GM12875 (cell line): ENCODE measurements at regions not wholly inside any gene's neighbourhood (a gene's known extent, or its start where the extent isn't known, plus 50 kb on each side); places are given as distances from the start of the nearest gene placed in this dataset.

Experiments used
- H3K4me3 ChIP-seq: one replicate; pipeline ENCODE4 v1.5.1; 2011; ENCODE audit warnings: low read depth, low read length, control low read depth
- TF ChIP-seq, protein P1 (sequence below): IDR thresholded peaks from 2 replicates; pipeline ENCODE4 v1.5.1; 2011; ENCODE audit warnings: low read depth, mild to moderate bottlenecking, control low read depth, inconsistent platforms, low read length, moderate library complexity, borderline replicate concordance; ENCODE audit not compliant: insufficient read depth

DNA sequence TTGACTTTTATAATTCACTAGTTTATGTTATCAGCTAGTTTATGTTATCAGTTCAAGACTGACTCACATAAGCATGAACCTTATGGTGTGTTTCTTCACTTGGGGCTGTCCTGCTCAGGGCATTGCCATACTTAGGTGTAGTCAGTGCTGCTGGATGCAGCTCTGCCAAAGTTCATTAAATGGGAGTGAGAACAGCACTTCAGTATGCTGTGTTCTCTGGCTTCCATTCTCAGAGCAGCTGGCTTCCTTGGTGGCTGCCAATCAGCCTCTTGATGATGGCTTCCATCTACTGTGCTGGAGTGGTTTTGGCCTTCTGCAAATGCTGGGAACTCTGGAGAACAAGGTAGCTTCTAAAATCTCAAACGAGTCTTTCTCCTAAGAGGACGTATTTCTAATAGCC, 170.7 kb downstream of the TDRD15 start:
- H3K4me3 ChIP-seq: no peak overlapping the region
- TF ChIP-seq, protein P1, sequence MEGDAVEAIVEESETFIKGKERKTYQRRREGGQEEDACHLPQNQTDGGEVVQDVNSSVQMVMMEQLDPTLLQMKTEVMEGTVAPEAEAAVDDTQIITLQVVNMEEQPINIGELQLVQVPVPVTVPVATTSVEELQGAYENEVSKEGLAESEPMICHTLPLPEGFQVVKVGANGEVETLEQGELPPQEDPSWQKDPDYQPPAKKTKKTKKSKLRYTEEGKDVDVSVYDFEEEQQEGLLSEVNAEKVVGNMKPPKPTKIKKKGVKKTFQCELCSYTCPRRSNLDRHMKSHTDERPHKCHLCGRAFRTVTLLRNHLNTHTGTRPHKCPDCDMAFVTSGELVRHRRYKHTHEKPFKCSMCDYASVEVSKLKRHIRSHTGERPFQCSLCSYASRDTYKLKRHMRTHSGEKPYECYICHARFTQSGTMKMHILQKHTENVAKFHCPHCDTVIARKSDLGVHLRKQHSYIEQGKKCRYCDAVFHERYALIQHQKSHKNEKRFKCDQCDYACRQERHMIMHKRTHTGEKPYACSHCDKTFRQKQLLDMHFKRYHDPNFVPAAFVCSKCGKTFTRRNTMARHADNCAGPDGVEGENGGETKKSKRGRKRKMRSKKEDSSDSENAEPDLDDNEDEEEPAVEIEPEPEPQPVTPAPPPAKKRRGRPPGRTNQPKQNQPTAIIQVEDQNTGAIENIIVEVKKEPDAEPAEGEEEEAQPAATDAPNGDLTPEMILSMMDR: no peak

DNA sequence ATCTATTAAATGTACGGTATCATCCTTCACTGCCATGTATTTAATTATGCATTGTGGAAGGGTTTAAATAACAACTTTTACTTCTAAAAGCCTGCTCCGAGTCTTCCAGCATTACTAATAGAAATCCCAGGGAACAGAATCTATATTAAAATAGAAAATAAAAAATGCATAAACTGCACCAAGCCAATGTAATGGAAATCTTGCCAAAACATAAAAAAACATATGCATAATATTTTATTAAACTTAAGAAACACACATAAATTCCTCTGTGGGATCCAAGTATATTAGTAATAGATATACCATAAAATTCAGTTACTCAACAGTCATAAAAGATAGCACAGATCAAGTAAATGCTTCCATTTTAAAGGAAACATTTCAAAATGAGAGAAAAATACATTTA, 175.6 kb downstream of the TDRD15 start:
- no peak overlapping the region for H3K4me3 ChIP-seq
- TF ChIP-seq, protein P1: no peak

DNA sequence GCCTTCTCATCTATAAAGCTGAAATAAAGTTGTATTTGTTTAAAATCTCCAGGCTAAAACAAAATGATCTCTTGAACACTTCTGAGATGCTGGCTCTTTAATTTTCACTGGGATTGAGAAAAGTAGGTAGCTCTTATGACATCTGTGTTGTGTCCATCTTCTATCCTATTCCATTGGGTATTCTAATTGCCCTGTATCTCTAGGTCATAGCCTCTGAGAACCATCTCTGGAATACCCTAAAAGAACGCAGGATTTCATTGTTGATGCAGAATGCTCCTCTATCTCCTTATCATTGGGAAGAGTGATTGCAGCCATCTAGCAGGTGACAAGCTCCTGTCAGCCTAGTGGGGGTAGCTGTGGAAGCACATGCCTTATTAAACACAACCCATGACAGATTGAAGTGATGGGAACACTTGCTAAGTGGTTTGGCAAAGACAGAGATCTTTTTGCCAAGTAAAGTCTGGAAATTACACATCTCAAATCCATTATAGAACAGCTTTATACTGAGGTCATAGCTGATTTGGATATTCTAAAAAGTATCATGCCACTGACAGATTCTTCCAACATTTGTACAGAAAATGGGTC, 178.2 kb downstream of the TDRD15 start:
- no peak overlapping the region for H3K4me3 ChIP-seq
- TF ChIP-seq, protein P1: no peak

DNA sequence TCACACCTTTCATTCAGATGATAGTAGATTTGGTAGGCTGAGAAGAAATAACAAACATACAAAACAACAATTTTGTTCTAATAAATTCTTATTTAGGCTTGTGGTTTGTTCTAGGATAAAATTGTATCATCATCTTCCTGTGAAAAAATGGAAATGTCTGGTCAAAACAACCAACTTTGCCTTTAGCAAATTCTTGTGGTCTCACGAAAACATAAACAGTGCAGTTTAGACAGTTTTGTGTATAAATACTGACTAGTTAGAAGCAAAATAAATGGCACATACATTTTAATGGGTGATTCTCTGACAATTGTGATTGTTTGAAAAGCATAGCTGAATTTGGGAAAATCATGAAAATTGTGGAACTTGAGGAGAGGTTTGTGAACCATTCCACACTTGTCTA, 180.1 kb downstream of the TDRD15 start:
- TF ChIP-seq, protein P1: no peak
- H3K4me3 ChIP-seq: no peak overlapping the region

DNA sequence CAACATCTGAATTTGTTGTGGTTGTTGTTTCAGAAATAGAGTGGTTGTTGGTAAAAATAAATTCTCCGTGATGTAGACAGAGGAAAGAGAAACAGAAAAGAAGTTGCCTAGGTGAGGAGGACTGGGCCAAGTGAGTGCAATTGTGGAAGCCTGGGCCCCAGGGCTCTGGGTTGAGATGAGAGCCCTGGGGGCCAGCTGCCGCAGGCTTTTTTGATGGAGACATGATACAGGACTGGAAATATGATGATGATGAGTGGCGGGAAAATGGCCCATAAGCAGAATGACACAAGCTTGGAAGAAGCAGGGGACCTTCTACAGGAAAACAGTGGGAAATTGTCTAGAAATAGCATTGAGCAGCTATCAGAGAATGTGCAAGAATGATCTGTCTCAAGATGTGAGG, 181.8 kb downstream of the TDRD15 start:
- H3K4me3 ChIP-seq: no peak overlapping the region
- TF ChIP-seq, protein P1: no peak

DNA sequence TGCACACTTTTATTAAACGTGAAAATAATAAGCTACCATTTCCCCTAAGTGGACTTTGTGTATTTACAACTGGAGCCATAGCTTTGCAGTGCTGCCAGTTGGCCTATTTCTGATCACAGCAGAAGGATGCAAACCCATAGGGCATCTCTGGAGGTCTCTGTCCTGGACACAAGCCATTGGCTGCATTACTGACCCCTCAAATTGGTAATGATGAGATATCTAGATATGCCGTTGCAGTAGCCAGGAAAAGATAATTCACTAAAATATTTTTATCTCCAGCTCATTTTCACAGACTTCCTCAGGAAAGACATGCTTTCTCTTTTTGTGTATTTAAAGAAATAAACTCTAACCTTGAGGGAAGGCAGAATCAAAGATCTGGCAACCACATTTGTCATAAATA, 182.5 kb downstream of the TDRD15 start:
- H3K4me3 ChIP-seq: no peak overlapping the region
- TF ChIP-seq, protein P1: no peak

DNA sequence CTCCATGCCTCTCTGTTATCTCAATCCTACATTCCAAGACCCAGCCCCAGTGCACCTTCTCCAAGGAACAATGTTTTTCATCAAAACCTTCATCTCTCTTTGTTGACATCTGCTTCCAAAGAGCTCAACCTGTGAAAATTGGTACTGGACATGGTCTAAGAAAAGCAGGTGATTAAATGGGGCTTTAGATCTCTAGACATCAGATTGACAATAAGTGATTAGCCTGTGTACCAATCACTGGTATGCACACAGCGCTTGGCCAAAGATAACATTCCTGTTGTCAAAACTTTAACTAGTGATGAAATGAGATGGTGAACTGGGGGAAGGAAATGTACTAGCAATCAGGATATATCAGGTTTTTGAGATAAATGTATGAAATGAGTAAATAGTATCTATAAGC, 183.3 kb downstream of the TDRD15 start:
- TF ChIP-seq, protein P1: no peak

More for the DNA sequence above, 183.3 kb downstream of the TDRD15 start:
- H3K4me3 ChIP-seq: no peak overlapping the region
